ENCODE measurements at regions not wholly inside any gene's neighbourhood (a gene's known extent, or its start where the extent isn't known, plus 50 kb on each side); places are given as distances from the start of the nearest gene placed in this dataset.

- no peak for TF ChIP-seq CTCF (IDR thresholded peaks at IDR 0.05; ENCODE audit: insufficient read depth, low read length, poor library complexity, severe bottlenecking)
- no peak for TF ChIP-seq EZH2phosphoT487 (conservative IDR thresholded peaks at IDR 0.05; ENCODE audit: low read length)
Measured at GRCh38 chr3:150215616-150216015, 192.5 kb upstream of the TSC22D2 start.
